Upper lobe of left lung (tissue), 4 donors: ENCODE measurements at regions not wholly inside any gene's neighbourhood (a gene's known extent, or its start where the extent isn't known, plus 50 kb on each side); places are given as distances from the start of the nearest gene placed in this dataset.

Experiments used
- EP300 ChIP-seq, 4 donors: sonication (generic); formaldehyde crosslinking; IDR thresholded peaks; one replicate each; pipeline ENCODE4 v1.5.1; 2017; ENCODE audit warnings: antibody characterized with exemption in 4 of 4, control low read depth in 2 of 4
- POLR2A ChIP-seq, 4 donors: fragments of 450-650 bp; IDR thresholded peaks; one replicate each; pipeline ENCODE4 v1.5.1; 2016 to 2017; ENCODE audit warnings: antibody characterized with exemption in 4 of 4, mild to moderate bottlenecking in 2 of 4
- POLR2AphosphoS5 ChIP-seq, 2 donors: sonication (generic); formaldehyde crosslinking; IDR thresholded peaks; one replicate each; pipeline ENCODE4 v1.5.1; 2017; ENCODE audit warnings: antibody characterized with exemption in 2 of 2
- TF ChIP-seq, protein P1 (sequence below), 6 experiments: fragments of 450-650 bp in 4 of 6; fragments of 200-600 bp in 2 of 6; sonication (generic) in 2 of 6; IDR thresholded peaks; one replicate each; pipeline ENCODE4 v1.5.1; 2016 to 2019; ENCODE audit warnings: antibody characterized with exemption in 6 of 6

DNA sequence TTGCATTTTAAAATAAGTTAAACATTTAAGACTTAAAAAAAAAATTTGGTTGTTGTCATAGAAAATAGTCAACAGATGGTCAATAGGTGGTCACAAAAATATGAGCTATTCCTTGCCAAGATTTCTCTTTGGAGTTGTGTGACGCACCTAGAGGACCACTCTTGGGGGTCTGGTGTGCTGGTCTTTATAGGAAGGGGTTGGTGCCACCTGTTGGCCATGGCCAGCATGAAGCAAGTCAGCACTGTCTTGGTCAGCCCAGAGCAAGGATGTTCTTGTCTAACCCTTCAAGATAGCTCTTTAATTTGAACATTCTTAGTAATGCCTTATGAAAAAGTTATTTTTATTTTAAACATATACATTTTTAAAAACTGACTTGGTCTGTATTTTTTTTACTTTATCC, 267.9 kb upstream of the CNTNAP2 start:
- TF ChIP-seq, protein P1, sequence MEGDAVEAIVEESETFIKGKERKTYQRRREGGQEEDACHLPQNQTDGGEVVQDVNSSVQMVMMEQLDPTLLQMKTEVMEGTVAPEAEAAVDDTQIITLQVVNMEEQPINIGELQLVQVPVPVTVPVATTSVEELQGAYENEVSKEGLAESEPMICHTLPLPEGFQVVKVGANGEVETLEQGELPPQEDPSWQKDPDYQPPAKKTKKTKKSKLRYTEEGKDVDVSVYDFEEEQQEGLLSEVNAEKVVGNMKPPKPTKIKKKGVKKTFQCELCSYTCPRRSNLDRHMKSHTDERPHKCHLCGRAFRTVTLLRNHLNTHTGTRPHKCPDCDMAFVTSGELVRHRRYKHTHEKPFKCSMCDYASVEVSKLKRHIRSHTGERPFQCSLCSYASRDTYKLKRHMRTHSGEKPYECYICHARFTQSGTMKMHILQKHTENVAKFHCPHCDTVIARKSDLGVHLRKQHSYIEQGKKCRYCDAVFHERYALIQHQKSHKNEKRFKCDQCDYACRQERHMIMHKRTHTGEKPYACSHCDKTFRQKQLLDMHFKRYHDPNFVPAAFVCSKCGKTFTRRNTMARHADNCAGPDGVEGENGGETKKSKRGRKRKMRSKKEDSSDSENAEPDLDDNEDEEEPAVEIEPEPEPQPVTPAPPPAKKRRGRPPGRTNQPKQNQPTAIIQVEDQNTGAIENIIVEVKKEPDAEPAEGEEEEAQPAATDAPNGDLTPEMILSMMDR (IDR thresholded peaks at IDR 0.05): no peak
- TF ChIP-seq POLR2AphosphoS5 (IDR thresholded peaks at IDR 0.05): no peak
- no peak for TF ChIP-seq POLR2A (IDR thresholded peaks at IDR 0.05)
- no peak for TF ChIP-seq EP300 (IDR thresholded peaks at IDR 0.05)
